ENCODE measurements at regions not wholly inside any gene's neighbourhood (a gene's known extent, or its start where the extent isn't known, plus 50 kb on each side); places are given as distances from the start of the nearest gene placed in this dataset.

DNA sequence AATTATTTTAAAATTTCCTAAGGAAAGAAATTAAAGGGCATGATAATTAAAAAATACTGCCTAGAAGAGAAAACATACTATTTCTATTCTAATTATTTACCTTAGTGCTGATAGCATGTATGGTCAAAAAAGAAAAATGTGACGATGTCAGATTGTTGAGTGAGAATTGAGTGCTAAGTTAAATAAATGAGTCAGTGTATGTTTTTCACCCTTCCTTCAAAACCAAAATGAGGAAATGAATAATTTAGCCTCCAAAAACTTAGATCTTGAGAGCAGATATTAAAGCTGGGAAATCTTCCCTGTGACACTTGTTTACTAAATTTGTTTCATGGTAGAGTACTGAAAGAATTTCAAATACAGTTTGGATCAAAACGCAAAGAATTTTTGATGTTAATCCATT lies 58.6 kb upstream of the NYAP2 start:
- Mint-ChIP-seq H3K36me3 (no peaks in the 10 kb centered on the region), H3K9me3 (ENCODE audit: low read depth) (no peaks in the 10 kb centered on the region), H3K4me1 (no peaks in the 10 kb centered on the region), H3K27ac (no peak overlapping the region), H3K4me3 (no peak overlapping the region), H3K27me3 (peaks cover 3% of the 10 kb centered on the region)
- CTCF ChIA-PET = no interaction called here
- no peak for ATAC-seq
- no peak for DNase-seq

GRCh38 chr2:225337183-225337582 lies 62.3 kb upstream of the NYAP2 start:
- H3K27me3 Mint-ChIP-seq = peaks cover 3% of the 10 kb centered on the region
- CTCF ChIA-PET = no interaction called here
- no peak for ATAC-seq
- H3K27ac Mint-ChIP-seq = no peak overlapping the region
- H3K4me3 Mint-ChIP-seq = no peak overlapping the region
- H3K9me3 Mint-ChIP-seq (ENCODE audit: low read depth) = no peaks in the 10 kb centered on the region
- H3K36me3 Mint-ChIP-seq = no peaks in the 10 kb centered on the region
- no peak for DNase-seq
- no peaks in the 10 kb centered on the region for H3K4me1 Mint-ChIP-seq

GRCh38 chr2:225334514-225334913 lies 65.0 kb upstream of the NYAP2 start:
- no peak for ATAC-seq
- no peaks in the 10 kb centered on the region for H3K36me3 Mint-ChIP-seq
- no peaks in the 10 kb centered on the region for H3K27me3 Mint-ChIP-seq
- no peak for DNase-seq
- CTCF ChIA-PET = no interaction called here
- no peak overlapping the region for H3K4me3 Mint-ChIP-seq
- H3K4me1 Mint-ChIP-seq = no peaks in the 10 kb centered on the region
- no peak overlapping the region for H3K27ac Mint-ChIP-seq
- H3K9me3 Mint-ChIP-seq (ENCODE audit: low read depth) = no peaks in the 10 kb centered on the region

- ATAC-seq = no peak
- Mint-ChIP-seq H3K36me3 (no peaks in the 10 kb centered on the region), H3K4me3 (no peak overlapping the region), H3K27ac (no peak overlapping the region), H3K9me3 (ENCODE audit: low read depth) (no peaks in the 10 kb centered on the region), H3K4me1 (no peaks in the 10 kb centered on the region), H3K27me3 (no peaks in the 10 kb centered on the region)
- CTCF ChIA-PET = no interaction called here
- no peak for DNase-seq
Observed at GRCh38 chr2:225328192-225328591, 71.3 kb upstream of the NYAP2 start.

DNA sequence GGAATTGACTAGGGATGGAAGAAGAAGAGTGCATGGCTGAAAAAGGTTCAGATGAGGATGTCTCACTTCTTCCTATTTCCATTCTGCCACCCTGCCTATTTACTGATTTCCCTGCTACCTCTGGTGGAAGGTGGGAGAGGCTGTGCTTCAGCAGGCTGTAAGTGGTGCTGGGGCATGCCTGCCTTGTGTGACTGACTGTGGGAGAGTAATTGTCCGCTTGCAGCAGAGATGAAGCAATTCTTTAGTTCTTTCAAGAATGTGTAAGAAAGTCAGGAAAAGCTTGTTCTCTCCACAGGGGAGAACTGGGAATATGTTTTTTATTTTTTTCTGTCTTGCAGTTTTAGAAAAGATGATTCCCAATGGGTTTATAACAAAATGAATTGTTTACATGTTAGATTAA lies 72.5 kb upstream of the NYAP2 start:
- DNase-seq = no peak
- CTCF ChIA-PET = no interaction called here
- Mint-ChIP-seq H3K27me3 (no peaks in the 10 kb centered on the region), H3K36me3 (no peaks in the 10 kb centered on the region), H3K27ac (no peak overlapping the region), H3K9me3 (ENCODE audit: low read depth) (no peaks in the 10 kb centered on the region), H3K4me3 (no peak overlapping the region), H3K4me1 (no peaks in the 10 kb centered on the region)
- ATAC-seq = no peak

GRCh38 chr2:225319872-225320271 lies 79.6 kb upstream of the NYAP2 start:
- no peaks in the 10 kb centered on the region for H3K27me3 Mint-ChIP-seq
- no peak overlapping the region for H3K4me3 Mint-ChIP-seq
- H3K36me3 Mint-ChIP-seq = no peaks in the 10 kb centered on the region
- peaks cover 4% of the 10 kb centered on the region for H3K9me3 Mint-ChIP-seq (ENCODE audit: low read depth)
- no peaks in the 10 kb centered on the region for H3K4me1 Mint-ChIP-seq
- H3K27ac Mint-ChIP-seq = no peak overlapping the region
- ATAC-seq (no peak), DNase-seq (no peak)
- CTCF ChIA-PET = no interaction called here

DNA sequence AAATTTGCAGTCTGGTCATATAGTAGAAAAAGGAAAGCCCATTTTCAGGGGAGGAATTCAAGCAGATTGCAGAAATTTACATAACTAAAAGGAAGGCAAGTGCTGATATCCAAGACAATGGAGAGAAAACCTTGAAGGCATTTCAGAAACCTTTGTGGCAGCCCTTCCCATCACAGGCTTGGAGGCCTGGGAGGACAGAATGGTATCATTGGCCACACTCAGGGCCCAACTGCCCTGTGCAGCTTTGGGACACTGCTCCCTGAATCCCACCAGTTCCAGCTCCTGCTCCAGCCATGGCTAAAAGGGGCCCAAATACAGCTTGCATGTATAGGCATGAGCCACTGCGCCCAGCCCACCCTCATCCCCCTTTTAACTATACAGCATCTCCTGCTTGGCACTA lies 81.1 kb upstream of the NYAP2 start:
- peaks cover 4% of the 10 kb centered on the region for H3K9me3 Mint-ChIP-seq (ENCODE audit: low read depth)
- no peak overlapping the region for H3K4me3 Mint-ChIP-seq
- CTCF ChIA-PET = no interaction called here
- no peak overlapping the region for H3K27ac Mint-ChIP-seq
- no peaks in the 10 kb centered on the region for H3K27me3 Mint-ChIP-seq
- no peaks in the 10 kb centered on the region for H3K36me3 Mint-ChIP-seq
- DNase-seq (no peak), ATAC-seq (no peak)
- no peaks in the 10 kb centered on the region for H3K4me1 Mint-ChIP-seq

- Mint-ChIP-seq H3K36me3 (no peaks in the 10 kb centered on the region), H3K4me3 (no peak overlapping the region), H3K9me3 (ENCODE audit: low read depth) (peaks cover 4% of the 10 kb centered on the region), H3K27ac (no peak overlapping the region), H3K27me3 (no peaks in the 10 kb centered on the region), H3K4me1 (no peaks in the 10 kb centered on the region)
- ATAC-seq (no peak), DNase-seq (no peak)
- CTCF ChIA-PET = no interaction called here
Observed at GRCh38 chr2:225317186-225317585, 82.3 kb upstream of the NYAP2 start.

DNA sequence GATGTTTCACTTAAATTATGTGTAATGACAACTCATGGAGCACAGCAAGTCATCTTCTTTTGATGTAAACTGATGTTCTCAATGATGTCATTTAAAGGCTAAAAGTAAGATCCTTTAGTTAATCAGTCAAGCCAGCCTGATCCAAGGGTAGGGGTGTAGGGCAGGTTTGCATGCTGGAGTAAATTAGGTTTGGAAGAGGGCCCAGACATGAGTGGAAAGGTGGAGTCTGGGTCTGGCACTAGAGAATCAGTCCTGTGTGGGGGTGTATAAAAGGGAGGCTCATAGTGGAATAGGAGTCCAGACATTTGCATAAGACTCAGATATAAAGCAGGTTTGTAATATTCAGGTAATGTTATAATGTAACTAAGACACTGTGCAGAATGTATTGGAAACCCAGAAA lies 88.8 kb upstream of the NYAP2 start:
- no peaks in the 10 kb centered on the region for H3K4me1 Mint-ChIP-seq
- no peak overlapping the region for H3K4me3 Mint-ChIP-seq
- ATAC-seq (no peak), DNase-seq (no peak)
- H3K27me3 Mint-ChIP-seq = no peaks in the 10 kb centered on the region
- H3K9me3 Mint-ChIP-seq (ENCODE audit: low read depth) = no peaks in the 10 kb centered on the region
- no peak overlapping the region for H3K27ac Mint-ChIP-seq
- H3K36me3 Mint-ChIP-seq = no peaks in the 10 kb centered on the region
- CTCF ChIA-PET = no interaction called here

GRCh38 chr2:225309516-225309915 lies 90.0 kb upstream of the NYAP2 start:
- ATAC-seq (no peak), DNase-seq (no peak)
- H3K9me3 Mint-ChIP-seq (ENCODE audit: low read depth) = no peaks in the 10 kb centered on the region
- H3K36me3 Mint-ChIP-seq = no peaks in the 10 kb centered on the region
- no peaks in the 10 kb centered on the region for H3K4me1 Mint-ChIP-seq
- no peak overlapping the region for H3K27ac Mint-ChIP-seq
- no peak overlapping the region for H3K4me3 Mint-ChIP-seq
- CTCF ChIA-PET = no interaction called here
- H3K27me3 Mint-ChIP-seq = no peaks in the 10 kb centered on the region

DNA sequence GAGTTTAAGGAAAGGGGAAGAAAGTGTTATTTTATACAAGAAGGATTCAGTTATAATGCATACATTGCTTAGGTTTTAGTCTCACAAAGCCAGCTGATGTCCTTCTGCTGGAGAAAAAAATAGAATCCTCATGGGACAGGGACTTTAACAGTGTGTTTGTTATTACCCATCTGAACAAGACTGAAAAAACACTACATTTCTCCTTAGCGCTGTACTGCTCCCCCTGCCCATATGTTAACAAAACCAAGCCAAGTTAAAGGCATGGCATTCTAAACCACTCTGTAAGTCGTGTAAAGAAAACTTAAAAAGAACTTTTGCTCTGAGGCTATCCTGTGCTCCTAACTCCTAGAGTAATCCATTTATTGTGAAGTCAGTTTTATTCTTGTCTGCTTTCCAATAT lies 102.6 kb upstream of the NYAP2 start:
- peaks cover 4% of the 10 kb centered on the region for H3K9me3 Mint-ChIP-seq (ENCODE audit: low read depth)
- H3K4me1 Mint-ChIP-seq = no peaks in the 10 kb centered on the region
- CTCF ChIA-PET = no interaction called here
- DNase-seq (no peak), ATAC-seq (no peak)
- no peaks in the 10 kb centered on the region for H3K36me3 Mint-ChIP-seq
- H3K27ac Mint-ChIP-seq = no peak overlapping the region
- peaks cover 4% of the 10 kb centered on the region for H3K27me3 Mint-ChIP-seq
- no peak overlapping the region for H3K4me3 Mint-ChIP-seq

DNA sequence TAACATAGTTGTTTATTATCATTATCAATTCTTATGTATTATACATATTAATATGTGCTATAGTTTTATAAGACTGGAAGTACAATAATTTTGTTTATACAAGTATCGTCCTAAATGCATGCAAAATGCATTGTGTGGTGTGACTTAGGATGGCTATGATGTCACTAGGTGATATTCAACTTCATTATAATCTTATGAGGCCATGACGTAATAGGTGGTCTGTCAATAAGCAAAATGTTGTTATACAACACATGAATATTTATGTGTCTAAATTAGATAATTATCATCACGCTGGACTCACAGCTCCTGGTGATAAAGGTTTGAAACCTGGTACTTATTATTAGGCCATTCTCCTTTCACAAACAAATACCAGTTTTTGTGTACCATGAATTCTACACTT lies 104.4 kb upstream of the NYAP2 start:
- H3K27ac Mint-ChIP-seq = no peak overlapping the region
- H3K36me3 Mint-ChIP-seq = no peaks in the 10 kb centered on the region
- CTCF ChIA-PET = interaction anchor here (1.2 kb wide), 1 partner anchor 12 kb away, joined by 3 read pairs; no protein-coding TSS in a partner anchor
- peaks cover 4% of the 10 kb centered on the region for H3K27me3 Mint-ChIP-seq
- no peaks in the 10 kb centered on the region for H3K9me3 Mint-ChIP-seq (ENCODE audit: low read depth)
- H3K4me3 Mint-ChIP-seq = no peak overlapping the region
- DNase-seq (no peak), ATAC-seq (no peak)
- H3K4me1 Mint-ChIP-seq = no peaks in the 10 kb centered on the region

- ATAC-seq (no peak), DNase-seq (no peak)
- Mint-ChIP-seq H3K4me1 (no peaks in the 10 kb centered on the region), H3K27me3 (peaks cover 4% of the 10 kb centered on the region), H3K36me3 (no peaks in the 10 kb centered on the region), H3K27ac (no peak overlapping the region), H3K4me3 (no peak overlapping the region), H3K9me3 (ENCODE audit: low read depth) (no peaks in the 10 kb centered on the region)
- CTCF ChIA-PET = no interaction called here
Observed at GRCh38 chr2:225293638-225294037, 105.9 kb upstream of the NYAP2 start.

- Mint-ChIP-seq H3K27me3 (no peaks in the 10 kb centered on the region), H3K4me3 (no peak overlapping the region), H3K9me3 (ENCODE audit: low read depth) (no peaks in the 10 kb centered on the region), H3K4me1 (no peaks in the 10 kb centered on the region), H3K36me3 (no peaks in the 10 kb centered on the region), H3K27ac (no peak overlapping the region)
- ATAC-seq (no peak), DNase-seq (no peak)
- CTCF ChIA-PET = no interaction called here
Observed at GRCh38 chr2:225290757-225291400, 108.6 kb upstream of the NYAP2 start.

- CTCF ChIA-PET = no interaction called here
- DNase-seq (no peak), ATAC-seq (no peak)
- no peaks in the 10 kb centered on the region for H3K27me3 Mint-ChIP-seq
- H3K9me3 Mint-ChIP-seq (ENCODE audit: low read depth) = no peaks in the 10 kb centered on the region
- no peak overlapping the region for H3K27ac Mint-ChIP-seq
- no peak overlapping the region for H3K4me3 Mint-ChIP-seq
- no peaks in the 10 kb centered on the region for H3K36me3 Mint-ChIP-seq
- no peaks in the 10 kb centered on the region for H3K4me1 Mint-ChIP-seq
Observed at GRCh38 chr2:225289659-225290058, 109.9 kb upstream of the NYAP2 start.
